HCT116 (cell line): ENCODE measurements at regions not wholly inside any gene's neighbourhood (a gene's known extent, or its start where the extent isn't known, plus 50 kb on each side); places are given as distances from the start of the nearest gene placed in this dataset.

Experiments used
- ATAC-seq: fragments of 200-7000 bp; cut with Tn5 transposase; 2 replicates; pipeline ENCODE4 v1.9.1; 2020; ENCODE audit warnings: mild to moderate bottlenecking, moderate library complexity
- BruUV-seq: library from RNA; stranded (reverse); fragments of 400-500 nt; replicated peaks from 2 replicates; lab custom pipeline; 2021; lab: Mats Ljungman, UMichigan
- CTCF ChIA-PET: fragments of 300-600 bp; sonication (Branson Sonifier 250); formaldehyde crosslinking; loops from one replicate; lab custom pipeline; 2021; ENCODE audit warnings: antibody characterized with exemption; lab: Charles Lee
- POLR2A ChIA-PET: fragments of 300-600, 350-600 bp; sonication (Branson Sonifier 250); formaldehyde crosslinking; loops from one replicate; lab custom pipeline; 2021; ENCODE audit warnings: antibody characterized with exemption; lab: Charles Lee
- RAD21 ChIA-PET, 2 experiments: fragments of 300-600 bp; sonication (Branson Sonifier 250); formaldehyde crosslinking; loops; one replicate each; lab custom pipeline; 2023; ENCODE audit warnings: low total read pairs in 2 of 2; ENCODE audit not compliant: uncharacterized antibody in 2 of 2, unreplicated experiment in 2 of 2, low non-redundant PET in 1 of 2; lab: Charles Lee
- DNase-seq: peaks from one replicate; pipeline ENCODE4 v3.0.0-alpha.2; 2010; ENCODE audit warnings: low read depth, low spot score
- H2AFZ ChIP-seq: fragments of 200-600 bp; shearing (Covaris generic), sonication (generic); 2 replicates; pipeline ENCODE4 v1.6.1; 2017; ENCODE audit warnings: low read depth, mixed run types, mixed read lengths, antibody characterized with exemption, low read length; ENCODE audit not compliant: poor library complexity, severe bottlenecking
- H3K27ac ChIP-seq: 2 replicates; pipeline ENCODE4 v1.5.1; 2012; ENCODE audit warnings: low read depth, low read length
- H3K27me3 ChIP-seq: fragments of 200-600 bp; sonication (generic); 2 replicates; pipeline ENCODE4 v1.6.1; 2016; ENCODE audit warnings: mixed run types, low read length, mixed read lengths; ENCODE audit not compliant: insufficient read depth
- H3K36me3 ChIP-seq, 2 experiments: fragments of 200-500 bp in 1 of 2; fragments of 200-600 bp in 1 of 2; sonication (Bioruptor generic) in 1 of 2; sonication (generic) in 1 of 2; 2 replicates each; pipeline versions ENCODE4 v1.5.1 to v1.6.1; 2014 to 2016; ENCODE audit warnings: low read length in 2 of 2, inconsistent platforms in 1 of 2, mixed read lengths in 1 of 2, mixed run types in 1 of 2; ENCODE audit not compliant: insufficient read depth in 2 of 2, control insufficient read depth in 1 of 2
- H3K4me1 ChIP-seq, 2 experiments: fragments of 200-600 bp in 1 of 2; sonication (generic) in 1 of 2; 2 replicates each; pipeline versions ENCODE4 v1.5.1 to v1.6.1; 2012 to 2017; ENCODE audit warnings: low read length in 2 of 2, inconsistent platforms in 1 of 2, mild to moderate bottlenecking in 1 of 2, mixed read lengths in 1 of 2, mixed run types in 1 of 2, moderate library complexity in 1 of 2; ENCODE audit not compliant: insufficient read depth in 2 of 2, control insufficient read depth in 1 of 2
- H3K4me2 ChIP-seq: fragments of 200-600 bp; sonication (generic); 2 replicates; pipeline ENCODE4 v1.6.1; 2017; ENCODE audit warnings: mixed run types, low read length, mixed read lengths
- H3K4me3 ChIP-seq, 2 experiments: fragments of 200-600 bp in 1 of 2; sonication (generic) in 1 of 2; replicated peaks in 1 of 2; 2 replicates each; pipeline ENCODE4 v1.5.1; 2011 to 2016; ENCODE audit warnings: low read length in 2 of 2, control low read depth in 1 of 2, low read depth in 1 of 2, mild to moderate bottlenecking in 1 of 2, mixed read lengths in 1 of 2, mixed run types in 1 of 2
- H3K79me2 ChIP-seq: fragments of 200-600 bp; sonication (generic); 2 replicates; pipeline ENCODE4 v1.6.1; 2017; ENCODE audit warnings: mild to moderate bottlenecking, mixed run types, low read length, moderate library complexity, mixed read lengths; ENCODE audit not compliant: insufficient read depth
- H3K9ac ChIP-seq: fragments of 200-600 bp; sonication (generic); 2 replicates; pipeline ENCODE4 v1.6.1; 2016; ENCODE audit warnings: low read length, mixed read lengths
- H3K9me2 ChIP-seq: fragments of 200-600 bp; sonication (generic), shearing (Covaris generic); 2 replicates; pipeline ENCODE4 v1.6.1; 2017; ENCODE audit warnings: mixed run types, mild to moderate bottlenecking, moderate library complexity; ENCODE audit not compliant: insufficient read depth
- H3K9me3 ChIP-seq, 2 experiments: fragments of 200-500 bp in 1 of 2; fragments of 200-600 bp in 1 of 2; sonication (Bioruptor generic) in 1 of 2; sonication (generic) in 1 of 2; 2 replicates each; pipeline ENCODE4 v1.6.1; 2014 to 2017; ENCODE audit warnings: low read length in 2 of 2, mixed read lengths in 2 of 2, inconsistent platforms in 1 of 2, low read depth in 1 of 2, mild to moderate bottlenecking in 1 of 2, mixed run types in 1 of 2, moderate library complexity in 1 of 2; ENCODE audit not compliant: control insufficient read depth in 1 of 2, insufficient read depth in 1 of 2
- H4K20me1 ChIP-seq: fragments of 200-600 bp; sonication (generic), shearing (Covaris generic); 2 replicates; pipeline ENCODE4 v1.6.1; 2017; ENCODE audit warnings: mixed run types, mild to moderate bottlenecking, moderate library complexity; ENCODE audit not compliant: insufficient read depth
- POLR2A ChIP-seq: IDR thresholded peaks from 2 replicates; pipeline ENCODE4 v1.7.0; 2011; ENCODE audit warnings: borderline replicate concordance; ENCODE audit not compliant: insufficient read depth, insufficient read length; ENCODE audit errors: extremely low read depth
- SIN3A ChIP-seq: IDR thresholded peaks from 2 replicates; pipeline ENCODE4 v1.6.1; 2012; ENCODE audit warnings: low read depth
- ZFX ChIP-seq: fragments of 450-650 bp; IDR thresholded peaks from 2 replicates; pipeline ENCODE4 v1.6.1; 2017
- intact Hi-C: fragments of 100-400 bp; cut with micrococcal nuclease; formaldehyde crosslinking; loops from 2 replicates; pipeline ENCODE4 v1.10.0; 2022
- TF ChIP-seq, protein P1 (sequence below), 3 experiments: fragments of 200-600 bp in 1 of 3; sonication (generic) in 1 of 3; IDR thresholded peaks in 2 of 3; conservative IDR thresholded peaks in 1 of 3; 2 replicates each; pipeline ENCODE4 v1.5.1; 2012 to 2017; ENCODE audit warnings: low read depth in 2 of 3, low read length in 2 of 3, antibody characterized with exemption in 1 of 3, borderline replicate concordance in 1 of 3, control low read depth in 1 of 3, mild to moderate bottlenecking in 1 of 3, mixed read lengths in 1 of 3, mixed run types in 1 of 3, moderate library complexity in 1 of 3; ENCODE audit not compliant: insufficient read depth in 1 of 3
- TF ChIP-seq, protein P2 (sequence below): IDR thresholded peaks from 2 replicates; pipeline ENCODE4 v1.6.1; 2012; ENCODE audit warnings: low read depth

DNA sequence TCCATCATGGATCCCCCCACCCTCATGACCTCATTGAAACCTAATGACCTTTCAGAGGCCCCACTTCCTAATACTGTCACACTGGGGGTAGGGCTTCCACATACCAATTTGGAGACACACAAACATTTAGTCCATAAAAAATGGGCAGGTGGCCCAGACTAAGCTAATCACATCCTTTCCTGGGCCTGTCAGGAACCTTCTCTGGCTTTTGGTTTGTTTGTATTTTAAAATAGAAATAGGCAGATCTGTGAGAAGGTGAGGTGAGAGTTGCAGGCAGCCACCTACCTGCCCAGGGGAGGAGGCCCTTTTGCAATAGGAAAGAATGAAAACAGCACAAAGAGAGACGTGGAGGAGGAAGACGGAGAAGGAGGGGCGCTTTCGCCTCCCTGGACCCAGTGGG, 90.2 kb upstream of the BOD1 start:
- H3K4me2 ChIP-seq = no peak overlapping the region
- H3K36me3 ChIP-seq = no peaks in the 10 kb centered on the region
- ATAC-seq = no peak
- DNase-seq = no peak
- H3K9me3 ChIP-seq = no peaks in the 10 kb centered on the region
- no peaks in the 10 kb centered on the region for H3K27me3 ChIP-seq
- no peak for TF ChIP-seq POLR2A
- TF ChIP-seq, protein P1, sequence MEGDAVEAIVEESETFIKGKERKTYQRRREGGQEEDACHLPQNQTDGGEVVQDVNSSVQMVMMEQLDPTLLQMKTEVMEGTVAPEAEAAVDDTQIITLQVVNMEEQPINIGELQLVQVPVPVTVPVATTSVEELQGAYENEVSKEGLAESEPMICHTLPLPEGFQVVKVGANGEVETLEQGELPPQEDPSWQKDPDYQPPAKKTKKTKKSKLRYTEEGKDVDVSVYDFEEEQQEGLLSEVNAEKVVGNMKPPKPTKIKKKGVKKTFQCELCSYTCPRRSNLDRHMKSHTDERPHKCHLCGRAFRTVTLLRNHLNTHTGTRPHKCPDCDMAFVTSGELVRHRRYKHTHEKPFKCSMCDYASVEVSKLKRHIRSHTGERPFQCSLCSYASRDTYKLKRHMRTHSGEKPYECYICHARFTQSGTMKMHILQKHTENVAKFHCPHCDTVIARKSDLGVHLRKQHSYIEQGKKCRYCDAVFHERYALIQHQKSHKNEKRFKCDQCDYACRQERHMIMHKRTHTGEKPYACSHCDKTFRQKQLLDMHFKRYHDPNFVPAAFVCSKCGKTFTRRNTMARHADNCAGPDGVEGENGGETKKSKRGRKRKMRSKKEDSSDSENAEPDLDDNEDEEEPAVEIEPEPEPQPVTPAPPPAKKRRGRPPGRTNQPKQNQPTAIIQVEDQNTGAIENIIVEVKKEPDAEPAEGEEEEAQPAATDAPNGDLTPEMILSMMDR (IDR thresholded peaks at IDR 0.05 in 2 of 3, conservative IDR thresholded peaks at IDR 0.05 in 1 of 3; ENCODE audit: borderline replicate concordance in 1 of 3, insufficient read depth in 1 of 3, low read depth in 2 of 3, low read length in 2 of 3) = no peak
- no peak for TF ChIP-seq SIN3A
- no peak for TF ChIP-seq ZFX
- TF ChIP-seq, protein P2, sequence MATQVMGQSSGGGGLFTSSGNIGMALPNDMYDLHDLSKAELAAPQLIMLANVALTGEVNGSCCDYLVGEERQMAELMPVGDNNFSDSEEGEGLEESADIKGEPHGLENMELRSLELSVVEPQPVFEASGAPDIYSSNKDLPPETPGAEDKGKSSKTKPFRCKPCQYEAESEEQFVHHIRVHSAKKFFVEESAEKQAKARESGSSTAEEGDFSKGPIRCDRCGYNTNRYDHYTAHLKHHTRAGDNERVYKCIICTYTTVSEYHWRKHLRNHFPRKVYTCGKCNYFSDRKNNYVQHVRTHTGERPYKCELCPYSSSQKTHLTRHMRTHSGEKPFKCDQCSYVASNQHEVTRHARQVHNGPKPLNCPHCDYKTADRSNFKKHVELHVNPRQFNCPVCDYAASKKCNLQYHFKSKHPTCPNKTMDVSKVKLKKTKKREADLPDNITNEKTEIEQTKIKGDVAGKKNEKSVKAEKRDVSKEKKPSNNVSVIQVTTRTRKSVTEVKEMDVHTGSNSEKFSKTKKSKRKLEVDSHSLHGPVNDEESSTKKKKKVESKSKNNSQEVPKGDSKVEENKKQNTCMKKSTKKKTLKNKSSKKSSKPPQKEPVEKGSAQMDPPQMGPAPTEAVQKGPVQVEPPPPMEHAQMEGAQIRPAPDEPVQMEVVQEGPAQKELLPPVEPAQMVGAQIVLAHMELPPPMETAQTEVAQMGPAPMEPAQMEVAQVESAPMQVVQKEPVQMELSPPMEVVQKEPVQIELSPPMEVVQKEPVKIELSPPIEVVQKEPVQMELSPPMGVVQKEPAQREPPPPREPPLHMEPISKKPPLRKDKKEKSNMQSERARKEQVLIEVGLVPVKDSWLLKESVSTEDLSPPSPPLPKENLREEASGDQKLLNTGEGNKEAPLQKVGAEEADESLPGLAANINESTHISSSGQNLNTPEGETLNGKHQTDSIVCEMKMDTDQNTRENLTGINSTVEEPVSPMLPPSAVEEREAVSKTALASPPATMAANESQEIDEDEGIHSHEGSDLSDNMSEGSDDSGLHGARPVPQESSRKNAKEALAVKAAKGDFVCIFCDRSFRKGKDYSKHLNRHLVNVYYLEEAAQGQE = no peak
- POLR2A ChIA-PET = no interaction called here
- H3K4me3 ChIP-seq = no peak overlapping the region
- H2AFZ ChIP-seq = no peak overlapping the region
- no peak overlapping the region for H3K27ac ChIP-seq
- no peaks in the 10 kb centered on the region for H3K79me2 ChIP-seq
- no peaks in the 10 kb centered on the region for H3K4me1 ChIP-seq
- BruUV-seq = no TSS peak
- CTCF ChIA-PET = no interaction called here
- H3K9me2 ChIP-seq = no peaks in the 10 kb centered on the region
- no peak overlapping the region for H3K9ac ChIP-seq
- H4K20me1 ChIP-seq = no peaks in the 10 kb centered on the region
- RAD21 ChIA-PET = no interaction called here
- intact Hi-C loops = no loop called here
